ENCODE measurements at regions not wholly inside any gene's neighbourhood (a gene's known extent, or its start where the extent isn't known, plus 50 kb on each side); places are given as distances from the start of the nearest gene placed in this dataset.

GRCh38 chr17:72068643-72069042 is 52.2 kb upstream of the SOX9 start:
- DNase-seq: no peak

DNA sequence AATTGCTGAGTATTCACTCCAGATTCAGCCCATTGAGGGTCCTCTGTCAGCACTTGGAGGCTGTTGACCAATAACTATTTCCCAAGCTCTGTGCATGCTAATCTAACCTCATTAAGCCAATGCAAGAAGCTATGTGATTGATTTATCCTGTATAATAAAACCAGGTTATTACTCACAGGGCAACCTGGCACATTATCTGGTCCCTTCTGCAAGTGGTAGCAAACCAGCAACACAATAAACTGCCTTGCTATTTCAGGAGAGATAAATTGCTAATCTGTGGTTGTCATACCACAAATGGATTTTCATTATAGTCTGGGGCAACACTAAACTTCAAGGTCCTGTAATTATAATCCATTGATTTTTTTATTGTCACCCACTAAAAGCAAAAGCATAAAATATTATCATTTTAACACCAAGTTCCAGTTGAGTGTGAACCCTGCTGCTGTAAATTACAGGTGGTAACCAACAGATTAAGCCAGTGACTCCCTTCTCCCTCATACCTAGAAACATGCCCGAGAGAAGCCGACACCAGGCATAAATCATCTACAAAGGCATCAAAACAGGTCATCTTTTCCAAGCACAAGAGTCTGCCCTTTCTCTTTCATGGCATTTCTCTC is 51.1 kb upstream of the SOX9 start:
- peak; percentile 80 for DNase-seq
